Suppressor macrophage treated with lipopolysaccharide for 1 hour (primary cell): ENCODE measurements at regions not wholly inside any gene's neighbourhood (a gene's known extent, or its start where the extent isn't known, plus 50 kb on each side); places are given as distances from the start of the nearest gene placed in this dataset.
"Not testable (repeated sequence)": the region's sequence is repeated elsewhere in the genome, so short reads cannot be mapped to it uniquely, and the experiment has no call there.

Experiments
- DNase-seq, 3 donors: peaks; one replicate each; pipeline ENCODE4 v3.0.0-alpha.2; 2020 to 2022

- no peak for DNase-seq
These were observed 163.5 kb downstream of the RTP5 start for GRCh38 chr2:242032780-242033656.

DNA sequence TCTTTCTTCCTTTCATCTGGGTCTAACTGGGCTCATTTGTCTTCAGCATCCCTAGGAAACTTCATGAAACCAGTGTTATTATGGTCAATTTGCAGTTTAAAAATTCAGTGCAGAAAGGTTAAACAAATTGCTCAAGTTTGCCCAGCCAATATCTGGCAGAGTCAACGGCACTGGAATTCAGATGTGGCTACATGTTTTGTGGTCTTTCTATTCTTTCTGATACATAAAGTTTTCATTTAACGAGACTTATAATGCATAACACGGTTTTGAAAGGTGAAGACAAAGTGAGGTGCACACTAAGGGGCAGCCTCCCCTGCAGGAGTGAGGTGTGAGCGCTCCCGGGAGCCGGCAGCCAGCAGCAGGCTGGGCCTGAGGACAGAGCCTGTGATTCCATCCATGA is 164.6 kb downstream of the RTP5 start:
- no peak for DNase-seq

GRCh38 chr2:242034996-242035814 is 165.7 kb downstream of the RTP5 start:
- no peak for DNase-seq

DNA sequence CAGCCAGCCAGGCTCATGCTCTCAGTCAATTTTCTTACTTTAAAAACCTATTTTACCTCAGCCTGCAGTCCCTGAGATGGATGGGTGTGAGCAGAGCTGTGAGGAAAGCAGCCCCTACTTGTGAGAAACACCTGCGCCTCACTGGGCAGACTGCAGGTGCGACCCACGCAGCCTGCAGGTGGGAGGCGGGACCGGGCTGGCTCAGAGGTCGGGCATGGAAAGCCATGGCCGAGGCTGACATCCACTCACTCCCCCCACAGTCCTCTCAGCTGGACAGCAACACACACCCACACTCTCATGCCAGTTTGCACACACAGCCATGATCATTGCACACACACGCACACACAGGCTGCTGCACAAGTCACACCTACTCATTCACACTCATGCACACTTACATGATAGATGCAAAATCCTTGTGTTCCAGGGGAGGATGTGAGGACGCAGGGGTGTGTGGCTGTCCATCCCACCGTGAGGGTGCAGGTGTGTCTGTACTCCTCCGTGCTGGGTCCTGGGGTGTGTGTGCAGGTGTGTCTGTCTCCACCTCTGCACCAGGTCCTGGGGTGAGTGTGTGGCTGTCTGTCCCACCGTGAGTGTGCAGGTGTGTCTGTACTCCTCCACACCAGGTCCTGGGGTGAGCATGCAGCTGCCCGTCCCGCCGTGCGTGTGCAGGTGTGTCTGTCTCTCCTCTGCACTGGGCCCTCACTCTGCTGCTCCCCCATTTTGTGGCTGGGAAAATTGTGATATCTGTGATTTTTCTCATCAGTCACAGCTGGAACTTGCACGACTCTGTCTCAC is 166.5 kb downstream of the RTP5 start:
- no peak for DNase-seq

DNA sequence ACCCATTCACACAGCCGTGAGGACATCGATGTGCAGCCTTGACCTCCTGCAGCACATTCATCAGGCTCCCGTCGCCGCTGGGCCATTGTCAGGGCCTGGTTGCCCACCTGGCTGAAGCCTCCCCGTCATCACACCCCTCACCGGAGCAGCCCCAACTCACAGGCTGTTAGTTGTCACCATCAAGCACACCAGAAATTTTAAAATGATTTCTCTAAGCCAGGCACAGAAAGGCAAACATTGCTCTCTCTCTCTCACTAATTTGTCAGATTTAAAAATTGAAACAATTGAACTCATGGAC is 167.1 kb downstream of the RTP5 start:
- DNase-seq: no peak

- DNase-seq: peak; percentile 25 to 42 (median 41)
These were observed 168.8 kb downstream of the RTP5 start for GRCh38 chr2:242038166-242038927.

DNA sequence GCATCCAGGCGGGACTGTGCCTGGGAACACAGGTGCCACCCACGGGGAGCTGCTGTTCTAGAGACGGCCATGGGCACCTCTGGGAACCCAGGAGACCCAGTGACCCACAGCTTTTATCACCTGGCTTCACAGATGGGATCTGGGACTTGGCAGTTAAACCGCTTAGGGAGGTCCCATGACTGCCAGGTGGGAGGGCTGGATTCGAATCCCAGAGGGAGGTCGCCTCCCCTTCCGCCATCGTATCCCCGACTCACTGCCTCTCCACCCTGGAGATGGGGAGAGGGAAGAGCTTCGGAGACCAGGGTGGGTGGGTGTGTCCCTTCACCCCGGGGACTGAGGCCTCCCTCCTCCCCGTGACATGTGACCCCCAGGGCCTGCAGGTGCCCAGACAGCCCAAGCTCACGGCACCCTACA is 169.4 kb downstream of the RTP5 start:
- DNase-seq: no peak

DNA sequence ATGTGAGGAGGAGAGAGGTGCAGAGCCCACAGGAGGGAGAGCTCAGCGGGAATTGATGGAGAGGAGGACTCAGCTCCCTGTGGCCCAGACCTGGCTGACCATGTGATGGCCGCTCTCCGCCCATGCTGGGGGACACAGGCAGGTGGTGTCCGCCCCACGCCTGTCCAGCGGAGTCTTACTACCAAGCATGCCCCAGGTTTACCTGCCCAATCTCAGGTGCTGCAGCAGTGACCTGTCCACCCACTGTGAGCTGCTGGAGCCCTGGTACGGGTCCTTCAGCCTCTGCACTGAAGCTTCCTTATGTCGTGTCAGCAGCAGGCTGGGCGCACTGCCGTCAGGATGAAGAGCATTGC is 170.8 kb downstream of the RTP5 start:
- DNase-seq: no peak

DNA sequence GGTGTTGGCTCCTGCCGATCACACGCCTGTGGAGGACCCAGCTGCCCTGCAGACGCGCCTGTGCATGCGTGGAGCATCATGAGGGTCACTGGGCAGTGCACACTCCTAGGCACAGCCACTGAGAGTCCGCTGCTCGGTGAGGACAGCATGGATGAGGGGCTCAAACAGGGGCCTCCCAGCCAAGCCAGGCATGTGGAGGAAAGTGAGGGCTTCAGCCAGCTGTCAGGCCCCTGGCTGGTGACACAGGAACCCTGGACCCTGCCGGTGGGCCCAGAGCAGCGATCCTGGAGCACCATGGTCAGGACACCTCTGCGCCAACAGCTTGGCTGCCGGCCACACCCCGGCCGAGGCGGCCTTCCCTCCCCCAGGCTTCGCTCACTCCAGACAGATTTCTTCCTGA is 171.2 kb downstream of the RTP5 start:
- no peak for DNase-seq

GRCh38 chr2:242041816-242042215 is 172.3 kb downstream of the RTP5 start:
- no peak for DNase-seq

DNA sequence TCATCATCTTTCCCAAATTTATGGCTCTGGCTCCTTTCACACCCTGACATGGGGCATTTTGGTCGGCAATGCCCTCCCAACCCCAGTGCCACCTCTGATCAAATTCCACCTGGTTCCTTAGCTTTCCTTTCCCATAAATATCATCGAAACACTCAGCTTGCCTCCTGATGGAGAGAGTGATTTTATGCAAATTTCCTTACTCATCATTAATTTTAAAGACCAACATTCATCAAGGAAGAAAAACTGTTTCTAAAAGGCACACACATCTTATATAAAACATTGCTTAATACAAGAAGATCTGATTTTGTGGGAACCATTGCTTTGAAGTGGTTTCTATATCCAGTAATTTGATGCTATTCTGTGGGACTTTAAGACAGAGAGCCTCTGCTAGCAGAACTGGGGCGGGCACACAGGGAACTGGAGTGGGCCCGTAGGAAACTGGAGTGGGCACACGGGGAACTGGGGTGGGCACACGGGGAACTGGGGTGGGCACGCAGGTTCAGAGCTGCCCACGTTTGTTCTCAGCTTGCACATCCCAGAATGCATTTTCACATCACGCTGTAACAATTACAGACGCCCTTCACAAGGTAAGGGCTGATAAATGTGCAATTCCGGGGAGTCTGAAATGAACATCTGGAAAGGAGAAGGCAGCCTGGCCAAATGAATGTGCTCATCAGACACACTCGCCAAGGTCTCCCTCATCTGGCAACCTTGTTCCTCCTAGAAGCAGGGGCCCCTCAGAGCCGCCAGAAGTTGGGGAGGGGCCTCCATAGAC is 174.2 kb downstream of the RTP5 start:
- DNase-seq: no peak

DNA sequence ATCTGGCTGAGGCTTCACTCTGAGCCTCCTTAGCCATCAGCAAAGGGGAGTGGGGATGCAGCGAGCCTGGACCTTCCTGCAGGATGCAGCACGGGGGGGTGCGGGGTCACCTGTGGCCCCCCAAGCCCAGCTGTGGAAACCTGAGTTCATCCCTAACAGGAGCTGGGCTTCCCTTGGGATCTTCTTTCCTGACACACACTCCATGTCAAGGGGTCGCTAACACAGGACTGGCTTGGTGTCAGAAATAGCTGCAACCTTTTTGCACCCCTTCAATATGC is 174.7 kb downstream of the RTP5 start:
- no peak for DNase-seq

GRCh38 chr2:242045596-242046144 is 176.1 kb downstream of the RTP5 start:
- not testable (repeated sequence) for DNase-seq

- DNase-seq: no peak
These were observed 176.8 kb downstream of the RTP5 start for GRCh38 chr2:242046206-242046826.

- DNase-seq: no peak
These were observed 178.4 kb downstream of the RTP5 start for GRCh38 chr2:242047963-242048362.

DNA sequence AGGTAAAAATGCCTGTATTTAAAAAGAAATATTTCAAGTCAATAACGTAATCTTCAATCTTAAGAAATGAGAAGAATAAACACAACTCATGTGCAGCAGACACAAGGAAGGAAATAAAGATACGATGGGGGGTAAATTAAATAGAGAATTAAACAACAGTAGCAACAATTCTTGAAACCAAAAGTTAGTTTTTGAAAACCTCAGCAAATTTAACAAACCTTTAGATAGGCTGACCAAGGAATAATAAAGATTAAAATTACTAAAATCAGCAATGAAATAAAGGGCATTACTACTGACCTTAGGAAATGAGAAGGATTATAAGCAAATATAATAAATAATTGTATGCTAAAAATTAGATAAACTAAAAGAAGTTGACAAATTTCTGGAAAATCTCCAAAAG is 178.9 kb downstream of the RTP5 start:
- DNase-seq: no peak

DNA sequence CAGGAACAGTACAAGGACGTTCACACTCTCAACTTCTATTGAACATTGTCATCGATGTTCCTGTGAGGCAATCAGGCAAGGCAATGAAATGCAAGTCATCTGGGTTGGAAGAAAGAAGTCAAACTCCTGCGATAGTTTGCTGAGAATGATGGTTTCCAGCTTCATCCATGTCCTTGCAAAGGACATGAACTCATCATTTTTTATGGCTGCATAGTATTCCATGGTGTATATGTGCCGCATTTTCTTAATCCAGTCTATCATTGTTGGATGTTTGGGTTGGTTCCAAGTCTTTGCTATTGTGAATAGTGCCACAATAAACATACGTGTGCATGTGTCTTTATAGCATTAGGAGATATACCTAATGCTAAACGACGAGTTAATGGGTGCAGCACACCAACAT is 180.0 kb downstream of the RTP5 start:
- DNase-seq: not testable (repeated sequence)

GRCh38 chr2:242051463-242051862 is 181.9 kb downstream of the RTP5 start:
- no peak for DNase-seq

DNA sequence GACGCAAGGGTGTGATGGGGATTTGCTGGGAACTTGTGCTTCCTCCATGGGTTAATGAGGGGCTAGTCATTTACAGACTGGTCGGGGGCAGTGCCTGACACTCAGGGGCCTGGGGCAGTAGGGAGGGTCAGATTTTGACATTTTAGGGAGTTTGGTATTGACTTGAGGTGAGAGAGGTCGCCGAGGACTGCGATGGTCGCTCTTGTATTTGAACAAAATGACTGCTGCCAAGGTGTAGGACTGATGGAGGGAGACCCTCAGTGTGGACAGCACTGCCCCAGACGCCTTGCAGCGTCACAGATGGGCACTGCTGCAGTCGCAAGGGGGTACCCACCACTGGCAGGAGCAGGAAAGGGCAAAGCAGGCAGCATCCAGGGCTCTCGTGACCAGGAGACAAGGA is 182.9 kb downstream of the RTP5 start:
- no peak for DNase-seq

- DNase-seq: no peak
These were observed 184.4 kb downstream of the RTP5 start for GRCh38 chr2:242053921-242054320.

DNA sequence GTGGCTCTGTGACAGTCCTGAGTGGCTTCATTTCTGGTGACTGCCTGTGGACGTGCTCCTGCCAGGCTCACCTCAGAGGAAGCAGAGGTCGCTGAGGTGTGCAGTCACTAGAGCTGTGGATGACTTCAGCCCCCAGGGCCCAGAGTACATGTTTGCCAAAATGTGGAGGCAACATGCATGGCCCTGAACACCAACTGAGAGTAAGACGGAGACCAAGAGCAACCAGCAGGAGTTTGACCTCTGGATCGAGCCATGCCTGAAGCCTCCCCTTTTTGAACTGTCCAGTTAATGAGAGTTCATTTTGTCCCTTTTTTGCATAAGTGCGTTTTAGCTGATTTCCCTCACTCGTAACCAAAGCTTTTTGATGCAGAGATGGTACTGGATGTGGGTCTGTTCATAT is 184.9 kb downstream of the RTP5 start:
- DNase-seq: no peak
